ENCODE measurements at regions not wholly inside any gene's neighbourhood (a gene's known extent, or its start where the extent isn't known, plus 50 kb on each side); places are given as distances from the start of the nearest gene placed in this dataset.
"Not testable (repeated sequence)": the region's sequence is repeated elsewhere in the genome, so short reads cannot be mapped to it uniquely, and the experiment has no call there.

DNA sequence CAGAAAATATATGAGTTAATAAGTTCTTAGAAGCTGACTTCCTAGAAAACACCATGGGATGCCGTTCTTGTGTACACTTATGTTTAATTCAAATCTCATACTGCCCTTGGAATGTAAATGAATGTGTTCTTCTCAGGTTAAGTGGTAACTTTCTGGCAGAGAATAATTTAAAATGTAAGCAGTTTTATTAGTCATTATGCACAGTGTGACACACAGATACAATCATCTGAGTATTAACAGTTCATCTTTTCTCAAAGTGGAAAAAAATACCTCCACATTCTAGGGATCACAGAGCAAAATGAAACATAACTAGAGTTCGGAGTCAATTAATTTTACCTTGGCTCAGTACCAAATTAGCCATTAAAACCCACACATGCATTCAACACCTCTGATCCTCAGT lies 508.1 kb downstream of the CDH9 start:
- no peak for DNase-seq

DNA sequence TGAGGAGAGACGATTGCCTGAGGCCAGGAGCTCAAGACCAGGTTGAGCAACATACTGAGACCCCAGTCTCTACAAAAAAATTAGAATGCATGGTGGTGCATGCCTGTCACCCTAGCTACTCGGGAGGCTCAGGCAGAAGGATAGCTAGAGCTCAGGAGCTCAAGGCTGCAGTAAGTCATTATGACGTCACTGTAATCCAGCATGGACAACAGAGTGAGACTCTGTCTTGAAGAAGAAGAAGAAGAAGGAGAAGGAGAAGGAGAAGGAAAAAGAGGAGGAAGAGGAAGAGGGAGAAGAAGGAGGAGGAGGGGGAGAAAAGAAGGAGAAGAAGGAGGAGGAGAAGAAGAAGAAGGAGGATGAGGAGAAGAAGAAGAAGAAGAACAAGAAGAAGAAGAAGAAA lies 519.1 kb downstream of the CDH9 start:
- DNase-seq, result no peak

DNA sequence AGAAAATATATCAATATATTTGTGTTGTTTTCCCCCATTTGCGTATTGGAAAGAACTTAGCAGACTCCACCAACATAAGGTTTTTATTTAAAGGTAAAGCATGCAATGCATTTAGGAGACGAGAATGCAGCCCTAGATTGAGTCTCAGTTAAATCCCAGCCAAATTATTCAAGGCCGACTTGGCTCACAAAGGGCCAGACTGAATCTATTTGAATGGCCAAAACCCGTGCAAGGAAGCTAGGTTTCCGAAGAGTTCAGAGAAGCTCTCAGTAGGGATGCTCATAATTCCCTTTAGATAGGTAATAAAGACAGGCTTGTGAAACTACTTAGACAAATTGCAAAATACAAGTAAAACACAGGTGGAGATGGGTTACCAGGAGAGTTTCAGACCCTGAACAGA lies 520.3 kb downstream of the CDH9 start:
- DNase-seq, result no peak

DNA sequence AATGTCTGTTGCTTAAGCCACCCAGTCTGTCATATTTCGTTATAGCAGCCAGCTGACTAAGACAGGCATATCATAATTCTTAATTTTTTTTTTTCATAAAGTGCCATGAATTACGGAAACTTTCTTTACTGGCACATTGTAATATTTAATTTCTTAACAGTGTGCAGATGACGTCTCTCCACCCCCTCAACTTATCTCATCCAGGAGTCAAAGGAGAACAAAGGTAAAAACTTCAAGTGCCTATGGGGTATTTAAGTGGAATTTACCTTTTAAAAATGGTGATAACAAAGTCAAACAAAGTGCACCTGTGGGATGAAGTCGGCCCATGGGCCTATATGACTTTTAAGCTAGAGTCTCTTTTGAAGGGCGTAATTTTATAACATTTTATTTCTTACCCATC lies 539.4 kb downstream of the CDH9 start:
- DNase-seq, result no peak

DNA sequence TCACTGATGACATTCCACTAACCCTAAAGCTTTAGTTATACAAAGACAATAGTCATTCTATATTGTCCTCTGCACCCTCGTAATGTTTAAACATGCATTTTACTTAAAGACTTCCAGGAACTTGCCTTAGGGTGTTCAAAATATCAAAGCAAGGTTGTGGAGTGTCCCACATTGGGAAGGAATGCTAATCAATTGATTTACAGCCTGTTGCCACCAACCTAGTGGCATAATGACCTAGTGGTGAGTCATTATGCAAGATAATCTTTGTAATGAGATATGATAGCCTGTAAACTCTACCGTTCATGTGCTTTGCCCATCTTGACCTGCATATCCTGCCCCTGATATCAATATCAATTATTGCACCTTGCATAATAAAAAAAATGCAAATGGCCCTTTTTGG lies 542.9 kb downstream of the CDH9 start:
- DNase-seq, result no peak

DNA sequence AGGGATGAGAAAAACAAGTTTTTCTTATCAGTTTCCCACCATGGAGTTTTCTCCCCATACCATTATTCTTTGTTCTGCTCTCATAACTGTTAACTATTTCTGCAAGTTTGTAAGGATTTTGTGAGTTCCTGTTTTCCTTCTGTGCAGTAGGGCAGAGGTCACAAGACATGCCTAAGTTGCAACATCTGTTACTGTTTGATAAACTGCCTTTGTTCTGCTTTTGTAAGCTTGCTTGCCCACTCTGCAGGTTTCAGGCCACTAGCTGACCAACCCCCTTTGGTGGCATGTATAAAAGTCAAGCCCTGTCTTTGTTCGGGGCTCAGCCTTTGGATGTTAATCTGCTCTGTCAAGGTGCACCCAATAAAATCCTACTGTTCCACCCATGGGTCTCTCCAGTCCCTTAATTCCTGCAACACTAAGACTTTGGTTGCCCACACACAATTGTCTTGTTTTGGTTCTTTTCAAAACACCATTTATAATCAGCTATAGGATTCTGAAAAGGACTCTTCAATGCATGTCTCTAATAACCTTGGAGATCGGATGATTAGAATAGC lies 545.4 kb downstream of the CDH9 start:
- DNase-seq, result no peak

DNA sequence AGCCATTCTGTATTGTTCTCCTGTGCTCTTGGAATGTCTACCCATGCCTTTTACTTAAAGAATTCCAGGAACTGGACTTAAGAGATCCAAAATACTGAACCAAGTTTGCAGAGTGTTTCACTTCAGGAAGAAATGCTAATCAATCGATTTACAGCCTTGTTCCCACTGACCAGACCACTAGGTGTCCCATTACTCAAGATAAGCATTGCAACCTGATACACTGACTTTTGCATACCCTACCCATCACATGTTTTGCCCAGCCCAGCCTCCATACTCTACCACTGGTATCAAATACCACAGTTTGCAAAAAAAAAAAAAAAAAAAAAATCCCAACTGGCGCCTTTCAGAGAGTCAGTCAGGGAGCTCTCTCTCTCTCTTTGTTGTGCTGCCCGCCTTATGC lies 550.8 kb downstream of the CDH9 start:
- no peak for DNase-seq

DNA sequence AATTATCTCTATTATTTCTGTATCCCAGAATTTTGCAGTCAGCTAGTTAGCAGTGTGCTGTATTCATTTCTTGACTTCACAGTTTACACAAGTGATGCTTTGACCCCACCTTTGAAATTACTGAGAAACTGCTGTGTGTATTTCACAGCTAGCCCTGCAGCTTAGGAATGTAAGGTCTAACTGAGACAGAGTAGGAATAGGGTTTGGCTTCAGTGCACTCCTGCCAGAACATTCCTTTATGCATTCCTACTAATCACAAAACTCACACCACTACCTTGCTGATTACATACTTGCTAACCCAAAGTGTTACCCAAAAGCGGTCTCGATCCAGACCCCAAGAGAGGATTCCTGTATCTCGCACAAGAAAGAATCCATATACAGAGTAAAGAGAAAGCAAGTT lies 551.8 kb downstream of the CDH9 start:
- no peak for DNase-seq

DNA sequence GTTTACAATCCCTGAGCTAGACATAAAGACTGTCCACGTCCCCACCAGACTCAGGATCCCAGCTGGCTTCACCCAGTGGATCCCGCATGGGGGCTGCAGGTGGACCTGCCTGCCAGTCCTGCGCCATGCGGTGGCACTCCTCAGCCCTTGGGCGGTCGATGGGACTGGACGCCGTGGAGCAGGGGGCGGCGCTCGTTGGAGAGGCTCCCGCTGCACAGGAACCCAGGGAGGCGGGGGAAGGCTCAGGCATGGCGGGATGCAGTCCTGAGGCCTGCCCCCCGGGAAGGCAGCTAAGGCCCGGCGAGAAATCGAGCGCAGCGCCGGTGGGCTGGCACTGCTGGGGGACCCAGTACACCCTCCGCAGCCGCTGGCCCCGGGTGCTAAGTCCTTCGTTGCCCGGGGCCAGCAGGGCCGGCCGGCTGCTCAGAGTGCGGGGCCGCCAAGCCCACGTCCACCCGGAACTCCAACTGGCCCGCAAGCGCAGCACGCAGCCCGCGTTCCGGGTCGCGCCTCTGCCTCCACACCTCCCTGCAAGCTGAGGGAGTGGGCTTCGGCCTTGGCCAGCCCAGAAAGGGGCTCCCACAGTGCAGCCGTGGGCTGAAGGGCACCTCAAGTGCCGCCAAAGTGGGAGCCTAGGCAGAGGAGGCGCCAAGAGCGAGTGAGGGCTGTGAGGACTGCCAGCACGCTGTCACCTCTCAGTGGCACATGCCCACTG lies 553.1 kb downstream of the CDH9 start:
- not testable (repeated sequence) for DNase-seq

DNA sequence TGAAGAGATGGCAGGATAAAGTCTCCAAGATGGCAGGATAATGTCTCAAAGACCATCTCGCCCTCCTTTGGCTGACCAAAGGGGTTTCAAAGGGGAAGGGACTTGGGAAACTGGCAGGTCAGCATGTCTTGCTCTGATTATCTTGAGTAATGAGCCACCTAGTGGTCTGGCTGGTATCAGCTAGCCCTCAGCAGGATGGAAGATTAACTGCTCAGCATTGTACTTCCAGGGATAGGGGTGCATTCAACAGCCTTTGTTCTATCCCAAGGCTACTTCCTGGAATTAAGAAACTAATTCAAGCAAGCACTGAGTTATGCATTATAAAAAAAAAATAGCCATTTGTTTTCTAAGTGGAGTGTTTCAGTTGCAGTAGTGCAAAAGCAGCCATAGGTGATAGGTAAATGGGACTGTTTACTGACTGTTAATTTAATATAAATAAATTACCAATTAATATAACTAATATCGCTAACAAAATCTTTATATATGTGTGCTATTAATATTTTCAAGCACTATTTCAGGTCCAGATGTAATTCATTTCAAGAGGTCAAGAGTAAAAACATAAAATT lies 555.5 kb downstream of the CDH9 start:
- DNase-seq, result peak; percentile 33

DNA sequence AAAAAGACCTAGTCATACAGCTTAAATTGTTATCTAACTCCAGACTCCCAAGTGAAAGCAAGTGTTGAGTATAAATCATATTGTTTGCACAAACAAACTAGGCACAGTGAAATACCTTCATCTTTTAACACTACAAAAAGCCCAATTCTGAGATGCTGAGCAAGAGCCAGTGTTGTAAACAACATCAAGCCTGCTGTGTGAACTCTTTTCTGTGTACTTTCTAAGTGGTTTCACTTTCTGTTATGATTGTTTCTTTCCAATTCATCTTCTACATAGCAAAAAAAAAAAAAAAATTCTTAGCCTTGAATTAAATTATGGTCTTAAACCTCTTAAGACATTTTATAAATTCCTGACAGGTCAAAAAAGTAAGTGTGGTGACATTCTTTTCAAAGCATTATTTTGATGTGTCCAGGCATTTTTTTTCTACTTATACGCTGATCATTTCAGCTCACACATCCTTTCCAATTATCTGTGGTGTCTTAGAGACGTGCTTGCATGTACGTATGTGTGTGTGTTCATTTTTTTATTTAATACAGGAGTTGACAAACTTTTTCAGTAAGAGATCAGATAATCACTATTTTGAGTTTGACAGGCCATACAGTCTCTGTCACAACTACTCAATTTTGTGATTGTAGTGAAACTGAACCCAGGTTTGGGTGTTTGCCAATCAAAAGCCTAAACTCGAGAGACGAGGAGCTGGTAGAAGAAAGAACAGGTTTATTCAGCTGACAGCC lies 556.1 kb downstream of the CDH9 start:
- DNase-seq, result no peak

DNA sequence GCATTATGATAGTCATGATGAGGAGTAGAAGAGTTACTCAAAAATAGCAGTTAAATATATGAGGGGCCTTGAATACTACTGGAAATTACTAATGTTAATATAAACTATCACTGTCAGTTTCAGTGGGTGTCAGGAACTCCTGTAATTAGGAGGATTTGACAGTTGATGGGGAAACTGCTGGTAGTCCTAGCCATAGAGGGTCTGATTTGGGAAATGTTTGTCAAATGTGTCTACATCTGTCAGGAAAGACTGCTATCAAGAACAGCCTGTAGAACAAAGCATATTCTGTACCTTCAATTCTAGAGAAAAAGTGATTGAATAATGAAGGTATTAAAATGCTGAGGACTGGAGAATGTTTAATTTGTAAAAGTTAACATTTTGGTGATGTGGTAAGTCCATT lies 567.9 kb downstream of the CDH9 start:
- DNase-seq, result no peak

DNA sequence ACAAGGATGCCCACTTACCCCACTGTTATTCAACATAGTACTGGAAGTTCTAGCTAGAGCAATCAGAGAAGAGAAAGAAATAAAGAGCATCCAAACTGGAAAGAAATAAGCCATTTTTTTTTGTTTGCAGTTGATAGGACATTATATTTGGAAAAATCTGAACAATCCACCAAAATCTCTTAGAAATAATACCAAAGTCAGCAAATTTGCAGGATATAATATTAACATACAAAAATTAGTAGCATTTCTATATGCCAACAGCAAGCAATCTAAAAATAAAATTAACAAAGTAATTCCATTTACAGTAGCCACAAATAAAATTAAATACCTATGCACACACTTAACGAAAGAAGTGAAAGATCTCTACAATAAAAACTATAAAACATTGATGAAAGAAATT lies 599.3 kb downstream of the CDH9 start:
- DNase-seq, result no peak

DNA sequence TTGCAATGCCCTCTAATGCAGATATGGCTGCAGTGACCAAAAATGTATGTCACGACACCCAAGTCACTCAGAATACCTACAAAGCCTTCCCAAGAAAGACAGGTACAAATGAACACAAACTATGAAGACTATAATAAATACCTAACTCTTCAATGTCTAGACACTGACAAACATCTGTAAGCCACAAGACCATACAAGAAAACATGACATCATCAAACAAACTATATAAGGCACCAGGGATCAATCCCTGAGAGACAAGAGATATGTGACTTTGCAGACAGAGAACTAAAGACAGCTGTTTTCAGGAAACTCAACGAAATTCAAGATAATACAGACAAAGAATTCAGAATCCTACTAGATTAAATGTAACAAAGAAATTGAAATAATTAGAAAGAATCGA lies 603.7 kb downstream of the CDH9 start:
- DNase-seq, result no peak

DNA sequence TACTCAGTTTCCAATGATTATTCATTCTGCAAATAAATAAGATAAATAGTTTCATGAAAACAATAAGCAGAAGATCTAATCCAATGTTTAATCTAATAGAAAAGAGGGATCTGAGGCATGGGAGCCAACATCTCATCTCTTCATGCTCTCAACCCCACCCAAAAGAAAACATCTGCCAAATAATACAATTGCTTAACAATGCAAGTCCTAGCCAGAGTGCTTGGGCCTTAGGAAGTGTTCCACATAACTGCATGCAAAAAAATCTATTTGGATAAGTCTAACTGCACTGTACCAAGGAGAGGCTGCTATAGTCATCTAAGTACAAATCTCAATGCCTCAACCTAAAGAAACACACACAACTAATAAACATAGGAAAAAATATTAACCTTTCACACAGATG lies 606.0 kb downstream of the CDH9 start:
- no peak for DNase-seq

DNA sequence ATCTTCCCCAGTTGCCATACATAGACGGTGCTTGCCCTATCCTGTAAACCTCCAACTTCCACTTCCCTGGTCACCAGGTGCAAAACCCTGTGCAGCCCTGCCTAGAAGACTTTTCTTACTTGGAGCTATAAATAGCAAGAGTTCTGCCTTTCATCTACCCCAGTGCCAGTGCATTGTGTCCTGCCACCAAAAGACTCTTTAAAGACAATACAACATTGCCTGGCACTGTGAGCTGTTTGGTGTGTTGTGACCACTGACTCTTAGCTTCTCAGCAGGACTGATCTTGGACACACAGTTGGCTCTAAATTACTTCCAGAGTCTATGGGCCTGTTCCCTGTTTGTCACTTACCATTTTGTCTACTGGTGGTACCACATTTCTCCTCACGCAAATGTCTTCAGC lies 608.1 kb downstream of the CDH9 start:
- DNase-seq, result no peak

DNA sequence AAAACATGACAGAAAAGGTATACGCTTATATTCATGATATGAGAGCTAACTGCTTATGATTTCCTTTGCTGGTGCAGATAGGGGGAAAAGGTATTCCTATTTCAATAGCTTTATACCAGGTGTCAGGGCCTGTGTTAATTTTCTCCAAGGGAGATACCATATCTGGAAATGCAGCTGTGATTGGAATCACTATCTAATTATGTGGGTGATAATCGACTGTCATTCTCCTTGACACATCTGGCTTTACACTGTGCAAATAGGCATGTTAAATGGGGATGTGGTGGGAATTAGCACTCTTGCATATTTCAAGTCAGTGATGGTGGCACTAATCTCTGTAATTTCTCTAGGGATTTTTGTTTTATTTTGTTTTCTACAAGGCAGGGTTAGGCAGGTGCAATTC lies 611.1 kb downstream of the CDH9 start:
- no peak for DNase-seq

DNA sequence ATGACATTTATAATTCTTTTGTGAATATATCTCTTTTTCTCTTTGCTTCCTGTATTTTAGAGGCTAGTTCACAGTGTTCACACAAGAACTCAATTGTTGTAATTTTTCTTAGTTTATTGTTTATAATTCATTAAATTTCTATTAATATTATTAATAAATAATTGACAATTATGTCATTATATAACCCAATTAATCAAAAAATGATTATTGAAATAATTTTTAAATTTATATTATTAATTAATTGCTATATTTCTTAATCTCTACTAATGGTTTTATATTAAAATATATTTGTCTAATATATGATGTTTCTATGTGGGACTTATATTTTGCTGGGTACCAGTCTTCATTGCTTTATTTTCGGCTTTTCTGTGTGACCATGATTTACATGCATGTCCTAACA lies 618.4 kb downstream of the CDH9 start:
- no peak for DNase-seq

DNA sequence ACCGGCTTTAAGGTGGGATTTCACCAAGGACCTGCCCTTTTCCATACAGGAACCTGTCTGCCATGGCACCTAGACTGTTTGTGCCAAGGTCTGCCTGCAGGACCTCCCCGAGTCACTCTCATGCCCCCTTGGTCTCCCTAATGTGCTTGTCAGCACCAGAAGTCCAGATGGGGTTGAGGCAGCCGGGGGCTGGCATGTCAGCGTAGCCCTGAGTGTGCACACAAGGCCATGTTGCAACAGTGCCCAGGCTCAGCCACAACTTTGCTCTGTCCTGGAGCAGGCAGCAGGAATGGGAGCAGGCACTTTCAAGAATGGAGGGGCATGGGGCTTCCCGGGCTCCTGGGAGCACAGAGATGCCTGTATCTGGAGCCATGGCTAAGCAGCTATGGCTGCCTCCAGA lies 621.5 kb downstream of the CDH9 start:
- DNase-seq, result no peak

DNA sequence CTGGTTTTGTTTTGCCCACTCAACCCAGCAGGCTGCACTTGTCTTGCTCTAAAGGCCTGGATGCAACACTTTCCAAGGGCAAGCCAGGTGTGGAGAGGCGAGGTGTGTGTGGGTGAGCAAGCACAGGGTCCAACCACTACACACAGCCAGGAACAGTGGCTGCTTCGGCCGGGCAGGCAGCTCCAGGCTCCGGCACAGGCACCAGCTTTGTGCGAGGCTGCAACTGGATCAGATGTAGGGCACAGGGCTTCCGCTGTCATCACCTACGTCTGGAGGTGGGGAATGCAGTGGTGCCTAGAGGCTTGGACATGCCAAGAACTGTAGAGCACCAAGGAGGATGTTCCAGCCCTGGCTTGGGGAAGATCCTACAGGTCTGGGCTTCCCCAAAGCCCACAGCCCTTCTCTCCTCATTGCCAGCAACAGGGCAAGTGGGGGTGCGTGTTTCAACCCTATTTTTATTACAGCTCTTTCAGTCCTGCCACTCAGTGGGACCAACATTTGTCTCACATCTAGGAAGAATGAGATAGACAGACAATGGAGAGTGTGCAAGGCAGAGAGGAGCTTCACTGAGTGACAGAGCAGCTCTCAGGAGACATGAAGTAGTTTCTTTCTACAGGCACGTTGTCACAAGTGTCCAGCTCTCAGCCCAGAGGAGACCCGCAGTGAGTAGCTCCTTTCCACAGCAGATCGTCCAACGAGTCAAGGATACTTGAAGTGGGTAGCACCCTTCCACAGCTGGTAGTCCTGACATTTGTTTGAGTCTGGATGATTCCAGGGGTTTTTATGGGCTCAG lies 622.2 kb downstream of the CDH9 start:
- no peak for DNase-seq

DNA sequence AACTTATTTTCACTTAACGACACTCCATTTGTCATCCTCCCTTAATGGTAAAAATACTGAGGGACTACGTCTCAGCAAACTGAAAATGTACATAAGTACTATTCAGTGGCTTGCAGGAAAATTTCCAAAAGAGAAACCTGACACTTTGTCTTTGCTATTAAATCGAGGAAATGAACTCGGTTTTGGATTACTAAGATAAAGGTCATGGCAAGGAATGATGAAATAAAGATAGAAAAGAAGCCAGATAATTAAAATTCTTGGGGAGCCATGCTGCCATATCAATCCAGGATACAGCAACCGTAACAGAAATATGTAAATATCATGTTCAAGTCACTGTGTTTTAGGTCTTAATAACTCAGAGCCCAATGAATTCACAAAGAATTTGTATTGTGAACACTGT lies 647.8 kb downstream of the CDH9 start:
- DNase-seq, result no peak

DNA sequence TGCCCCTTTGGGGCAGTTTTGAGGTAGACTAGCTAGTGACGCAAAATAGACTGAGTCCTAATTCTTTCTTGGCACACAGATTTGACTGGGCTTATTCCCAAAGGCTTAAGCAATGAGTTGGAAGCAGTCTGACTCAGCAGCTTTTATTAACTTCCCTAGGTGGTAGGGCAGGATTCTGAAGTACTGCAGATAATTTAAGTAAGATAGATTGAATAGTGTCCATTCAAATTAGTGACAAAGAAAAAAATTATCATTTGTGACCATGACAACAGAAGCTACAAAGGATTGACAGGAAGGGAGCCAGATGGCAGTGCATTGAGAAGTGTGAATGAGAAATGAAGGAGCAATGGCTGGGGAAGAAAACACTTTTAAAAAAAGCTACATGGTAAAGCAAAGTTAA lies 649.4 kb downstream of the CDH9 start:
- peak; percentile 66 for DNase-seq

DNA sequence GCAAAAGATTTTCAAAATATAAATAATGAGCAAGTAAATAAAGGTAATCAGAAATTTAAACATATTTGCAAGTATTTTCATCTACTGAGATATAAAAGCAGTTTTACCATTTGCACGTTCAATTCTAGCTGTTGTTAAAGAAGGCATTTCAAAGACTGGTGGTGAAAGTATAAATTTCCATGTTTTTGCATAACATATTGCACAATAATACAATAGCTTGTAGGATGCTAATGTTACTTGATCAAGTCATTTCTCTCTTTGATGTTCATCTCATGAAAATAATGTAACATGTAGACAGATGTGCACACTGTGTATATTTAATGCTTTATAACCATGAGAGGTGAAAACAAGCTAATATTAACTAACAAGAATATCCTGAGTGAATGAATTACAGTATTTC lies 651.9 kb downstream of the CDH9 start:
- DNase-seq, result no peak
